ENCODE measurements at regions not wholly inside any gene's neighbourhood (a gene's known extent, or its start where the extent isn't known, plus 50 kb on each side); places are given as distances from the start of the nearest gene placed in this dataset.

GRCh38 chr10:111612273-111612672, 535.4 kb downstream of the ADRA2A start:
- TF ChIP-seq MYC (IDR thresholded peaks at IDR 0.05; ENCODE audit: low read depth, low read length) (no peak), GATA2 (IDR thresholded peaks at IDR 0.05; ENCODE audit: insufficient read depth, insufficient read length, low read depth, low read length) (no peak), FOS (IDR thresholded peaks at IDR 0.05; ENCODE audit: borderline replicate concordance, insufficient read depth, low read length) (no peak), CTCF (IDR thresholded peaks at IDR 0.05; ENCODE audit: extremely low read depth in 1 of 2, insufficient read depth in 1 of 2, low read depth in 1 of 2, low read length in 2 of 2) (no peak), MAX (IDR thresholded peaks at IDR 0.05; ENCODE audit: insufficient read depth, insufficient read length) (no peak), POLR2A (IDR thresholded peaks at IDR 0.05; ENCODE audit: low read depth, low read length) (no peak), EZH2 (IDR thresholded peaks at IDR 0.05; ENCODE audit: borderline replicate concordance, low read depth, low read length, severe bottlenecking) (no peak), POLR2AphosphoS5 (IDR thresholded peaks at IDR 0.05; ENCODE audit: insufficient read depth, low read depth, low read length) (no peak), JUN (IDR thresholded peaks at IDR 0.05; ENCODE audit: borderline replicate concordance, insufficient read depth, insufficient read length, low read depth) (no peak)
- no peak overlapping the region for H2AFZ ChIP-seq (ENCODE audit: low read depth, low read length)
- H3K27ac ChIP-seq (ENCODE audit: insufficient read depth, low read depth, low read length): no peak overlapping the region
- no peak overlapping the region for H3K4me2 ChIP-seq (ENCODE audit: insufficient read depth, low read length)
- ChIA-PET POLR2A (no interaction called here), CTCF (no interaction called here)
- no peak for DNase-seq (ENCODE audit: low read depth, low spot score)
- intact Hi-C loops (cut with micrococcal nuclease) (no loop called here), dilution Hi-C loops (cut with MboI; ENCODE audit: extremely low pct_ligation_motif_present, low sequenced_read_pairs) (no loop called here)
- no peaks in the 10 kb centered on the region for H3K9me1 ChIP-seq (replicated peaks; ENCODE audit: control insufficient read depth, extremely low read depth, insufficient read depth, low read length)
- H3K9ac ChIP-seq (replicated peaks; ENCODE audit: extremely low read depth, insufficient read depth, low read length): no peak overlapping the region
- no peaks in the 10 kb centered on the region for H3K36me3 ChIP-seq (ENCODE audit: control insufficient read depth in 2 of 2, extremely low read depth in 1 of 2, insufficient read depth in 2 of 2, low read length in 2 of 2)
- H3K79me2 ChIP-seq (ENCODE audit: control insufficient read depth, insufficient read depth, low read length): no peaks in the 10 kb centered on the region
- H4K20me1 ChIP-seq (replicated peaks; ENCODE audit: control insufficient read depth, extremely low read depth, insufficient read depth, low read length): no peaks in the 10 kb centered on the region
- no peaks in the 10 kb centered on the region for H3K27me3 ChIP-seq (ENCODE audit: control insufficient read depth in 2 of 2, insufficient read depth in 2 of 2, low read length in 2 of 2)
- no peak for FAIRE-seq
- no peak overlapping the region for H3K4me3 ChIP-seq (replicated peaks in 1 of 3; ENCODE audit: insufficient read depth in 1 of 3, low read depth in 1 of 3, low read length in 3 of 3)
- H3K9me3 ChIP-seq (replicated peaks; ENCODE audit: control insufficient read depth, insufficient read depth, low read length): no peaks in the 10 kb centered on the region
- BruUV-seq (replicated peaks): no TSS peak
- H3K4me1 ChIP-seq (ENCODE audit: control insufficient read depth, extremely low read depth, insufficient read depth, low read length): no peaks in the 10 kb centered on the region

Measured in endothelial cell of umbilical vein (primary cell).